HUES6 (cell line): ENCODE measurements at regions not wholly inside any gene's neighbourhood (a gene's known extent, or its start where the extent isn't known, plus 50 kb on each side); places are given as distances from the start of the nearest gene placed in this dataset.
"Not testable (repeated sequence)": the region's sequence is repeated elsewhere in the genome, so short reads cannot be mapped to it uniquely, and the experiment has no call there.

ENCODE experiments used
- H3K27ac ChIP-seq: 2 replicates; pipeline ENCODE4 v1.7.0; 2013; ENCODE audit warnings: low read depth, mild to moderate bottlenecking, low read length, inconsistent platforms
- H3K27me3 ChIP-seq: 2 replicates; pipeline ENCODE4 v1.6.1; 2013; ENCODE audit warnings: low read length; ENCODE audit not compliant: control insufficient read depth, insufficient read depth
- H3K36me3 ChIP-seq: 2 replicates; pipeline ENCODE4 v1.6.1; 2013; ENCODE audit warnings: low read length; ENCODE audit not compliant: control insufficient read depth, insufficient read depth
- H3K4me1 ChIP-seq: 2 replicates; pipeline ENCODE4 v1.6.1; 2013; ENCODE audit warnings: low read length; ENCODE audit not compliant: control insufficient read depth, insufficient read depth
- H3K4me3 ChIP-seq: 2 replicates; pipeline ENCODE4 v1.5.1; 2013; ENCODE audit warnings: low read depth, low read length
- H3K9ac ChIP-seq: one replicate; pipeline ENCODE4 v1.6.1; 2013; ENCODE audit warnings: mild to moderate bottlenecking, low read length
- H3K9me3 ChIP-seq: 2 replicates; pipeline ENCODE4 v1.6.1; 2013; ENCODE audit warnings: low read depth, low read length; ENCODE audit not compliant: control insufficient read depth, insufficient read depth

GRCh38 chr14:71396050-71396677 lies 488.9 kb downstream of the PCNX1 start:
- Histone ChIP-seq H3K4me3 (no peak overlapping the region), H3K27ac (no peak overlapping the region), H3K9ac (no peak overlapping the region), H3K9me3 (no peaks in the 10 kb centered on the region), H3K27me3 (no peaks in the 10 kb centered on the region), H3K36me3 (no peaks in the 10 kb centered on the region), H3K4me1 (peaks cover 9% of the 10 kb centered on the region)

- no peaks in the 10 kb centered on the region for H3K27me3 ChIP-seq
- H3K4me3 ChIP-seq: no peak overlapping the region
- peaks cover 9% of the 10 kb centered on the region for H3K4me1 ChIP-seq
- no peak overlapping the region for H3K27ac ChIP-seq
- no peak overlapping the region for H3K9ac ChIP-seq
- H3K9me3 ChIP-seq: no peaks in the 10 kb centered on the region
- H3K36me3 ChIP-seq: no peaks in the 10 kb centered on the region
Measured at GRCh38 chr14:71397371-71397770, 490.1 kb downstream of the PCNX1 start.

GRCh38 chr14:71398450-71398849 lies 491.2 kb downstream of the PCNX1 start:
- no peak overlapping the region for H3K4me3 ChIP-seq
- H3K4me1 ChIP-seq: peaks cover 9% of the 10 kb centered on the region
- no peaks in the 10 kb centered on the region for H3K27me3 ChIP-seq
- no peak overlapping the region for H3K27ac ChIP-seq
- no peaks in the 10 kb centered on the region for H3K36me3 ChIP-seq
- no peak overlapping the region for H3K9ac ChIP-seq
- H3K9me3 ChIP-seq: no peaks in the 10 kb centered on the region

- Histone ChIP-seq H3K36me3 (no peaks in the 10 kb centered on the region), H3K27ac (no peak overlapping the region), H3K9ac (no peak overlapping the region), H3K4me1 (peaks cover 9% of the 10 kb centered on the region), H3K27me3 (no peaks in the 10 kb centered on the region), H3K4me3 (no peak overlapping the region), H3K9me3 (no peaks in the 10 kb centered on the region)
Measured at GRCh38 chr14:71399057-71399487, 491.8 kb downstream of the PCNX1 start.

- Histone ChIP-seq H3K36me3 (no peaks in the 10 kb centered on the region), H3K9ac (no peak overlapping the region), H3K27ac (no peak overlapping the region), H3K27me3 (no peaks in the 10 kb centered on the region), H3K4me1 (peaks cover 9% of the 10 kb centered on the region), H3K9me3 (no peaks in the 10 kb centered on the region), H3K4me3 (no peak overlapping the region)
Measured at GRCh38 chr14:71400871-71401321, 493.6 kb downstream of the PCNX1 start.

GRCh38 chr14:71402415-71402814 lies 495.2 kb downstream of the PCNX1 start:
- not testable (repeated sequence) for H3K4me1 ChIP-seq, H3K9ac ChIP-seq, H3K27ac ChIP-seq, H3K36me3 ChIP-seq, H3K27me3 ChIP-seq, H3K9me3 ChIP-seq, H3K4me3 ChIP-seq

- H3K4me1 ChIP-seq: peaks cover 11% of the 10 kb centered on the region
- no peaks in the 10 kb centered on the region for H3K27me3 ChIP-seq
- no peak overlapping the region for H3K27ac ChIP-seq
- no peaks in the 10 kb centered on the region for H3K36me3 ChIP-seq
- no peak overlapping the region for H3K4me3 ChIP-seq
- no peaks in the 10 kb centered on the region for H3K9me3 ChIP-seq
- no peak overlapping the region for H3K9ac ChIP-seq
Measured at GRCh38 chr14:71403656-71404055, 496.4 kb downstream of the PCNX1 start.

- no peak overlapping the region for H3K27ac ChIP-seq
Measured at GRCh38 chr14:71405676-71406075, 498.4 kb downstream of the PCNX1 start.

GRCh38 chr14:71408362-71409030 lies 501.2 kb downstream of the PCNX1 start:
- Histone ChIP-seq H3K27ac (0 out of 2 replicates have a peak overlapping the region, but pooled peaks have one; percentile 10), H3K36me3 (no peaks in the 10 kb centered on the region), H3K4me3 (no peak overlapping the region), H3K27me3 (no peaks in the 10 kb centered on the region), H3K9ac (no peak overlapping the region), H3K9me3 (peaks cover 12% of the 10 kb centered on the region; the same call in 1 of the 2 replicates), H3K4me1 (peaks cover 8% of the 10 kb centered on the region)

More at GRCh38 chr14:71405676-71406075, 498.4 kb downstream of the PCNX1 start:
- no peaks in the 10 kb centered on the region for H3K27me3 ChIP-seq
- H3K36me3 ChIP-seq: no peaks in the 10 kb centered on the region
- no peak overlapping the region for H3K4me3 ChIP-seq
- H3K4me1 ChIP-seq: peaks cover 12% of the 10 kb centered on the region
- H3K9ac ChIP-seq: no peak overlapping the region
- H3K9me3 ChIP-seq: no peaks in the 10 kb centered on the region

GRCh38 chr14:71410578-71411284 lies 503.5 kb downstream of the PCNX1 start:
- Histone ChIP-seq H3K27me3 (no peaks in the 10 kb centered on the region), H3K9me3 (peaks cover 12% of the 10 kb centered on the region; the same call in 1 of the 2 replicates), H3K9ac (no peak overlapping the region), H3K27ac (no peak overlapping the region), H3K36me3 (no peaks in the 10 kb centered on the region), H3K4me1 (peaks cover 8% of the 10 kb centered on the region), H3K4me3 (no peak overlapping the region)

- H3K9me3 ChIP-seq: peaks cover 12% of the 10 kb centered on the region; the same call in 1 of the 2 replicates
- no peak overlapping the region for H3K4me3 ChIP-seq
- no peaks in the 10 kb centered on the region for H3K36me3 ChIP-seq
- no peak overlapping the region for H3K27ac ChIP-seq
- peaks cover 8% of the 10 kb centered on the region for H3K4me1 ChIP-seq
- no peaks in the 10 kb centered on the region for H3K27me3 ChIP-seq
- no peak overlapping the region for H3K9ac ChIP-seq
Measured at GRCh38 chr14:71411285-71411595, 504.0 kb downstream of the PCNX1 start.
